SU-DHL-6 (cell line): ENCODE measurements at regions not wholly inside any gene's neighbourhood (a gene's known extent, or its start where the extent isn't known, plus 50 kb on each side); places are given as distances from the start of the nearest gene placed in this dataset.

Experiments used
- H2AFZ ChIP-seq: fragments of 200-600 bp; sonication (generic); 2 replicates; pipeline ENCODE4 v1.6.1; 2014; ENCODE audit warnings: low read depth, mild to moderate bottlenecking, moderate library complexity, mixed read lengths, antibody characterized with exemption, low read length; ENCODE audit not compliant: severe bottlenecking
- H3F3A ChIP-seq: fragments of 200-600 bp; shearing (Covaris generic); 2 replicates; pipeline ENCODE4 v1.6.0; 2016; ENCODE audit warnings: antibody characterized with exemption, mild to moderate bottlenecking; ENCODE audit not compliant: insufficient read depth
- H3K27ac ChIP-seq: fragments of 200-600 bp; sonication (generic); 2 replicates; pipeline ENCODE4 v1.5.1; 2016; ENCODE audit warnings: low read depth, mild to moderate bottlenecking, low read length, moderate library complexity, mixed read lengths
- H3K27me3 ChIP-seq: fragments of 200-600 bp; sonication (generic), shearing (Covaris generic); 2 replicates; pipeline ENCODE4 v1.6.0; 2014; ENCODE audit warnings: mild to moderate bottlenecking, low read length
- H3K36me3 ChIP-seq: fragments of 200-600 bp; sonication (generic); 2 replicates; pipeline ENCODE4 v1.6.1; 2014; ENCODE audit warnings: mild to moderate bottlenecking, low read length, mixed read lengths
- H3K4me2 ChIP-seq: fragments of 300-600, 200-600 bp; shearing (Covaris generic), sonication (generic); 2 replicates; pipeline ENCODE4 v1.6.0; 2014; ENCODE audit warnings: low read length, low read depth, mild to moderate bottlenecking; ENCODE audit not compliant: poor library complexity, severe bottlenecking
- H3K4me3 ChIP-seq: fragments of 200-600 bp; sonication (generic); 2 replicates; pipeline ENCODE4 v1.5.1; 2014; ENCODE audit warnings: antibody characterized with exemption, low read length, mild to moderate bottlenecking, mixed read lengths; ENCODE audit not compliant: insufficient read depth, poor library complexity, severe bottlenecking
- H3K79me2 ChIP-seq: fragments of 200-600 bp; sonication (generic); 2 replicates; pipeline ENCODE4 v1.6.1; 2014; ENCODE audit warnings: mild to moderate bottlenecking, low read length, moderate library complexity; ENCODE audit not compliant: insufficient read depth
- H3K9ac ChIP-seq: fragments of 200-600 bp; sonication (generic); 2 replicates; pipeline ENCODE4 v1.7.0; 2014; ENCODE audit warnings: mild to moderate bottlenecking, low read length
- H3K9me2 ChIP-seq: fragments of 200-600 bp; sonication (generic); replicated peaks from 2 replicates; pipeline ENCODE4 v1.6.1; 2014; ENCODE audit warnings: low read length; ENCODE audit not compliant: insufficient read depth
- H3K9me3 ChIP-seq: fragments of 200-600 bp; sonication (generic); 2 replicates; pipeline ENCODE4 v1.6.1; 2014; ENCODE audit warnings: low read length, mixed read lengths; ENCODE audit not compliant: insufficient read depth
- H4K20me1 ChIP-seq: fragments of 200-600 bp; sonication (generic); 2 replicates; pipeline ENCODE4 v1.6.1; 2014; ENCODE audit warnings: low read depth, mild to moderate bottlenecking, antibody characterized with exemption, low read length, moderate library complexity, mixed read lengths
- CTCF ChIP-seq: fragments of 200-600 bp; sonication (generic); IDR thresholded peaks from one replicate; pipeline ENCODE4 v1.5.1; 2017; ENCODE audit warnings: antibody characterized with exemption, mild to moderate bottlenecking, low read length, moderate library complexity; ENCODE audit not compliant: insufficient read depth, poor library complexity, severe bottlenecking
- EZH2phosphoT487 ChIP-seq: fragments of 200-600 bp; sonication (generic), shearing (Covaris generic); conservative IDR thresholded peaks from 2 replicates; pipeline ENCODE4 v1.6.1; 2018; ENCODE audit warnings: mild to moderate bottlenecking, antibody characterized with exemption, low read length, moderate library complexity, mixed read lengths

- Histone ChIP-seq H4K20me1 (no peaks in the 10 kb centered on the region), H3K27me3 (no peaks in the 10 kb centered on the region), H3K9ac (no peak overlapping the region), H3K4me2 (no peak overlapping the region), H2AFZ (no peak overlapping the region), H3K79me2 (no peaks in the 10 kb centered on the region), H3F3A (no peaks in the 10 kb centered on the region), H3K9me2 (no peaks in the 10 kb centered on the region), H3K9me3 (no peaks in the 10 kb centered on the region), H3K27ac (no peak overlapping the region), H3K4me3 (no peak overlapping the region), H3K36me3 (no peaks in the 10 kb centered on the region)
- TF ChIP-seq CTCF: no peak
- no peak for TF ChIP-seq EZH2phosphoT487
Observed at GRCh38 chr5:105134328-105134727, 1571.7 kb upstream of the NUDT12 start.

GRCh38 chr5:105133087-105133486 is 1570.5 kb upstream of the NUDT12 start:
- no peak overlapping the region for H3K9ac ChIP-seq
- H3K36me3 ChIP-seq: no peaks in the 10 kb centered on the region
- no peaks in the 10 kb centered on the region for H3K9me3 ChIP-seq
- no peaks in the 10 kb centered on the region for H4K20me1 ChIP-seq
- H3K9me2 ChIP-seq: no peaks in the 10 kb centered on the region
- no peaks in the 10 kb centered on the region for H3K27me3 ChIP-seq
- H3K4me2 ChIP-seq: no peak overlapping the region
- no peak overlapping the region for H2AFZ ChIP-seq
- H3K79me2 ChIP-seq: no peaks in the 10 kb centered on the region
- H3K4me3 ChIP-seq: no peak overlapping the region
- no peak overlapping the region for H3K27ac ChIP-seq
- no peaks in the 10 kb centered on the region for H3F3A ChIP-seq
- TF ChIP-seq EZH2phosphoT487 (no peak), CTCF (no peak)

- no peak overlapping the region for H3K4me3 ChIP-seq
- no peaks in the 10 kb centered on the region for H4K20me1 ChIP-seq
- no peak overlapping the region for H3K9ac ChIP-seq
- H3K27ac ChIP-seq: no peak overlapping the region
- TF ChIP-seq EZH2phosphoT487 (no peak), CTCF (no peak)
- H3K79me2 ChIP-seq: no peaks in the 10 kb centered on the region
- H3K4me2 ChIP-seq: no peak overlapping the region
- H3K9me2 ChIP-seq: no peaks in the 10 kb centered on the region
- no peaks in the 10 kb centered on the region for H3K36me3 ChIP-seq
- no peaks in the 10 kb centered on the region for H3F3A ChIP-seq
- H3K27me3 ChIP-seq: no peaks in the 10 kb centered on the region
- no peaks in the 10 kb centered on the region for H3K9me3 ChIP-seq
- H2AFZ ChIP-seq: no peak overlapping the region
Observed at GRCh38 chr5:105132581-105132980, 1570.0 kb upstream of the NUDT12 start.
